Retinal pigment epithelial cell (primary cell): ENCODE measurements at regions not wholly inside any gene's neighbourhood (a gene's known extent, or its start where the extent isn't known, plus 50 kb on each side); places are given as distances from the start of the nearest gene placed in this dataset.
"Not testable (repeated sequence)": the region's sequence is repeated elsewhere in the genome, so short reads cannot be mapped to it uniquely, and the experiment has no call there.

Source experiments
- DNase-seq: peaks from one replicate; pipeline ENCODE4 v3.0.0-alpha.2; 2010; ENCODE audit warnings: low read depth
- H3K4me3 ChIP-seq: 2 replicates; pipeline ENCODE4 v1.5.1; 2011; ENCODE audit warnings: mild to moderate bottlenecking, low read length, control low read depth, moderate library complexity
- CTCF ChIP-seq: conservative IDR thresholded peaks from 2 replicates; pipeline ENCODE4 v1.5.1; 2011; ENCODE audit warnings: low read depth, low read length, control low read depth, inconsistent platforms

- TF ChIP-seq CTCF: no peak
- DNase-seq: no peak
- no peak overlapping the region for H3K4me3 ChIP-seq
Measured at GRCh38 chr4:3874525-3875110, 108.4 kb downstream of the ADRA2C start.

- no peak for DNase-seq
- no peak for TF ChIP-seq CTCF
- no peak overlapping the region for H3K4me3 ChIP-seq
Measured at GRCh38 chr4:3875466-3875865, 109.3 kb downstream of the ADRA2C start.

- DNase-seq, H3K4me3 ChIP-seq: not testable (repeated sequence)
Measured at GRCh38 chr4:3876057-3876845, 110.1 kb downstream of the ADRA2C start.

- H3K4me3 ChIP-seq: no peak overlapping the region
- DNase-seq: no peak
- no peak for TF ChIP-seq CTCF
Measured at GRCh38 chr4:3877236-3877635, 111.1 kb downstream of the ADRA2C start.

- DNase-seq: no peak
- no peak overlapping the region for H3K4me3 ChIP-seq
- no peak for TF ChIP-seq CTCF
Measured at GRCh38 chr4:3877868-3878267, 111.7 kb downstream of the ADRA2C start.

GRCh38 chr4:3878678-3879077 lies 112.5 kb downstream of the ADRA2C start:
- TF ChIP-seq CTCF: no peak
- H3K4me3 ChIP-seq: no peak overlapping the region
- DNase-seq: no peak

- H3K4me3 ChIP-seq: no peak overlapping the region
- TF ChIP-seq CTCF: no peak
- DNase-seq: no peak
Measured at GRCh38 chr4:3879681-3880614, 113.8 kb downstream of the ADRA2C start.
